GM12878 (cell line): ENCODE measurements at regions not wholly inside any gene's neighbourhood (a gene's known extent, or its start where the extent isn't known, plus 50 kb on each side); places are given as distances from the start of the nearest gene placed in this dataset.

Experiments used
- ATAC-seq: fragments of 200-7000 bp; cut with Tn5 transposase; 3 replicates; pipeline ENCODE4 v1.9.1; 2020; ENCODE audit warnings: mild to moderate bottlenecking, moderate library complexity
- BruUV-seq: library from RNA; stranded (reverse); fragments of 400-500 nt; replicated peaks from 2 replicates; lab custom pipeline; 2021; lab: Mats Ljungman, UMichigan
- CTCF ChIA-PET: fragments of 300-600 bp; sonication (Branson Sonifier 250); formaldehyde crosslinking; extraction: SDS; loops from one replicate; lab custom pipeline; 2021; ENCODE audit warnings: inconsistent platforms; lab: Yijun Ruan, JAX
- POLR2A ChIA-PET: fragments of 350-600 bp; formaldehyde crosslinking; extraction: SDS; loops from one replicate; lab custom pipeline; 2021; ENCODE audit warnings: inconsistent platforms; lab: Charles Lee
- RAD21 ChIA-PET: fragments of 300-600 bp; sonication (Branson Sonifier 250); formaldehyde crosslinking; loops from one replicate; lab custom pipeline; 2023; ENCODE audit warnings: antibody characterized with exemption; ENCODE audit not compliant: unreplicated experiment; lab: Charles Lee
- SMC1A ChIA-PET: fragments of 300-600 bp; sonication (Branson Sonifier 250); formaldehyde crosslinking; loops from one replicate; lab custom pipeline; 2023; ENCODE audit not compliant: unreplicated experiment, uncharacterized antibody; lab: Charles Lee
- DNase-seq: peaks from one replicate; pipeline ENCODE4 v3.0.0-alpha.2; 2011; ENCODE audit warnings: low read depth, low spot score
- FAIRE-seq: peaks from 3 replicates; lab custom pipeline; 2011; peaks lifted over from hg19 to GRCh38; lab: Jason Lieb, UNC
- H2AFZ ChIP-seq: 2 replicates; pipeline ENCODE4 v1.6.0; 2011; ENCODE audit warnings: low read depth, low read length, control low read depth; ENCODE audit not compliant: control insufficient read depth
- H3K27ac ChIP-seq: 2 replicates; pipeline ENCODE4 v1.5.1; 2011; ENCODE audit warnings: control low read depth; ENCODE audit not compliant: control insufficient read depth, insufficient read depth
- H3K27me3 ChIP-seq, 2 experiments: replicated peaks in 1 of 2; 2 replicates each; pipeline versions ENCODE4 v1.6.0 to v1.6.1; 2011; ENCODE audit warnings: low read length in 1 of 2; ENCODE audit not compliant: control insufficient read depth in 2 of 2, insufficient read depth in 2 of 2
- H3K36me3 ChIP-seq, 2 experiments: 2 replicates each; pipeline ENCODE4 v1.5.1; 2011; ENCODE audit warnings: low read length in 1 of 2; ENCODE audit not compliant: control insufficient read depth in 2 of 2, insufficient read depth in 2 of 2
- H3K4me1 ChIP-seq: 2 replicates; pipeline ENCODE4 v1.6.1; 2011; ENCODE audit warnings: mild to moderate bottlenecking, low read length, moderate library complexity, mixed read lengths; ENCODE audit not compliant: control insufficient read depth, insufficient read depth
- H3K4me2 ChIP-seq: 2 replicates; pipeline ENCODE4 v1.6.0; 2011; ENCODE audit warnings: control low read depth; ENCODE audit not compliant: control insufficient read depth, insufficient read depth
- H3K4me3 ChIP-seq: fragments of 200-600 bp; sonication (generic); 2 replicates; pipeline ENCODE4 v1.5.1; 2016
- H3K79me2 ChIP-seq: 2 replicates; pipeline ENCODE4 v1.6.0; 2011; ENCODE audit warnings: low read length; ENCODE audit not compliant: control insufficient read depth, insufficient read depth
- H3K9ac ChIP-seq: 2 replicates; pipeline ENCODE4 v1.8.0; 2011; ENCODE audit warnings: low read length, control low read depth, mixed read lengths; ENCODE audit not compliant: control insufficient read depth, insufficient read depth
- H3K9me3 ChIP-seq: replicated peaks from 3 replicates; pipeline ENCODE4 v1.5.1; 2011; ENCODE audit warnings: mild to moderate bottlenecking, low read length; ENCODE audit not compliant: control insufficient read depth, insufficient read depth
- H4K20me1 ChIP-seq: 2 replicates; pipeline ENCODE4 v1.6.0; 2011; ENCODE audit not compliant: control insufficient read depth, insufficient read depth
- CREB1 ChIP-seq: IDR thresholded peaks from 2 replicates; pipeline ENCODE4 v1.6.1; 2012; ENCODE audit warnings: low read depth, mild to moderate bottlenecking, inconsistent platforms
- EP300 ChIP-seq, 2 experiments: fragments of 150-350 bp in 1 of 2; IDR thresholded peaks; 2 replicates each; pipeline ENCODE4 v1.6.1; 2011 to 2012; ENCODE audit warnings: low read depth in 2 of 2, low read length in 2 of 2, borderline replicate concordance in 1 of 2, improper control_type of control experiment in 1 of 2, inconsistent platforms in 1 of 2; ENCODE audit not compliant: control insufficient read depth in 1 of 2
- RUNX3 ChIP-seq: IDR thresholded peaks from 2 replicates; pipeline ENCODE4 v1.6.1; 2012; ENCODE audit warnings: low read length, inconsistent platforms
- SMC3 ChIP-seq: IDR thresholded peaks from 2 replicates; pipeline ENCODE4 v1.6.1; 2011; ENCODE audit warnings: low read length, improper control_type of control experiment, borderline replicate concordance
- TARDBP ChIP-seq: IDR thresholded peaks from 2 replicates; pipeline ENCODE4 v1.6.1; 2016; ENCODE audit warnings: borderline replicate concordance
- WGBS: methylation state at CpG from one replicate; pipeline ENCODE4 v1.1.6; 2016; ENCODE audit warnings: low lambda C conversion rate; ENCODE audit not compliant: insufficient replicate concordance, insufficient coverage; ENCODE audit errors: missing lambda C conversion rate; 5-methylcytosine and 5-hydroxymethylcytosine counted together
- in situ Hi-C: fragments of 300-500 bp; cut with MboI; formaldehyde crosslinking; loops from 9 replicates; pipeline ENCODE4 v1.14.3; 2018; ENCODE audit warnings: mixed read lengths
- intact Hi-C: fragments of 100-400 bp; cut with micrococcal nuclease; formaldehyde crosslinking; loops from one replicate; pipeline ENCODE4 v1.14.2; 2022; ENCODE audit not compliant: unreplicated experiment
- TF ChIP-seq, protein P1 (sequence below): IDR thresholded peaks from 2 replicates; pipeline ENCODE4 v1.6.1; 2011; ENCODE audit warnings: borderline replicate concordance, low read depth, mild to moderate bottlenecking, moderate library complexity, low read length; ENCODE audit not compliant: insufficient read depth, poor library complexity, severe bottlenecking
- TF ChIP-seq, protein P2 (sequence below), 3 experiments: IDR thresholded peaks in 2 of 3; conservative IDR thresholded peaks in 1 of 3; 2 replicates each; pipeline ENCODE4 v1.5.1; 2011; ENCODE audit warnings: low read depth in 3 of 3, low read length in 3 of 3, mild to moderate bottlenecking in 3 of 3, control low read depth in 2 of 3, moderate library complexity in 2 of 3, inconsistent platforms in 1 of 3, mixed read lengths in 1 of 3; ENCODE audit not compliant: control insufficient read depth in 2 of 3, insufficient read depth in 1 of 3; ENCODE audit errors: extremely low read depth in 1 of 3
- TF ChIP-seq, protein P3 (sequence below): IDR thresholded peaks from 2 replicates; pipeline ENCODE4 v1.6.1; 2012; ENCODE audit warnings: low read depth, low read length, improper control_type of control experiment

DNA sequence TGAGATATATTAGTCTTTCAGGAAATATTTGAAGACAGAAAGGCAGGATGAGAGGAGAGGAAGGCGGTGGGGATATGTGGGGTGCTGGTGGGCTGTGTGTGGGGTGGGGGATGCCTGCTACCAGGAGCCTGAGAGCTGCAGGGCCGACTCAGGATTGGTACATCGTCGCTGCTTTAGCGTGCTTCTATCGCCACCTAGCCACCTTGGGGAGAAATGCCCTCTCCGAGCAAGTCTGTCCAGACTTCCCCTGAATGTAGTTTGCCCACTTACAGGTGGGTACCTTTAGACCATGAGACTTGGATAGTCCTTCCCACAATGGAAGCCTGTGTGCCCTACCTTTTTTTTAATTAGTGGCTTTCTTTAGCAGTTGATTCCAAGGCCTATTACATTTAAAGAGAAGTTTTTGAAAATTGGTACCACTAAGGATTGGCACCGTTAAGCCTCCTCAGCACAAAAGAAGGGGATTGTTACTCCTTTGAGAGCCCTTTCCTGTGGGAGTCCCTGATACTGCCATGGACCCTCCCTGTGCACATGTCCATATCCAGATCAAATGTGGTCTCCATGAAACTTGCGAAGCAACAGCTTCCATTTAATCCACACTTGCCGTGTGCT is 114.1 kb upstream of the NDUFV2 start (continued):
- TF ChIP-seq, protein P1, sequence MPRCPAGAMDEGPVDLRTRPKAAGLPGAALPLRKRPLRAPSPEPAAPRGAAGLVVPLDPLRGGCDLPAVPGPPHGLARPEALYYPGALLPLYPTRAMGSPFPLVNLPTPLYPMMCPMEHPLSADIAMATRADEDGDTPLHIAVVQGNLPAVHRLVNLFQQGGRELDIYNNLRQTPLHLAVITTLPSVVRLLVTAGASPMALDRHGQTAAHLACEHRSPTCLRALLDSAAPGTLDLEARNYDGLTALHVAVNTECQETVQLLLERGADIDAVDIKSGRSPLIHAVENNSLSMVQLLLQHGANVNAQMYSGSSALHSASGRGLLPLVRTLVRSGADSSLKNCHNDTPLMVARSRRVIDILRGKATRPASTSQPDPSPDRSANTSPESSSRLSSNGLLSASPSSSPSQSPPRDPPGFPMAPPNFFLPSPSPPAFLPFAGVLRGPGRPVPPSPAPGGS: no peak
- TF ChIP-seq CREB1: no peak
- TF ChIP-seq SMC3: peak; percentile 81
- TF ChIP-seq, protein P2, sequence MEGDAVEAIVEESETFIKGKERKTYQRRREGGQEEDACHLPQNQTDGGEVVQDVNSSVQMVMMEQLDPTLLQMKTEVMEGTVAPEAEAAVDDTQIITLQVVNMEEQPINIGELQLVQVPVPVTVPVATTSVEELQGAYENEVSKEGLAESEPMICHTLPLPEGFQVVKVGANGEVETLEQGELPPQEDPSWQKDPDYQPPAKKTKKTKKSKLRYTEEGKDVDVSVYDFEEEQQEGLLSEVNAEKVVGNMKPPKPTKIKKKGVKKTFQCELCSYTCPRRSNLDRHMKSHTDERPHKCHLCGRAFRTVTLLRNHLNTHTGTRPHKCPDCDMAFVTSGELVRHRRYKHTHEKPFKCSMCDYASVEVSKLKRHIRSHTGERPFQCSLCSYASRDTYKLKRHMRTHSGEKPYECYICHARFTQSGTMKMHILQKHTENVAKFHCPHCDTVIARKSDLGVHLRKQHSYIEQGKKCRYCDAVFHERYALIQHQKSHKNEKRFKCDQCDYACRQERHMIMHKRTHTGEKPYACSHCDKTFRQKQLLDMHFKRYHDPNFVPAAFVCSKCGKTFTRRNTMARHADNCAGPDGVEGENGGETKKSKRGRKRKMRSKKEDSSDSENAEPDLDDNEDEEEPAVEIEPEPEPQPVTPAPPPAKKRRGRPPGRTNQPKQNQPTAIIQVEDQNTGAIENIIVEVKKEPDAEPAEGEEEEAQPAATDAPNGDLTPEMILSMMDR (IDR thresholded peaks at IDR 0.05 in 2 of 3, conservative IDR thresholded peaks at IDR 0.05 in 1 of 3; ENCODE audit: control insufficient read depth in 2 of 3, extremely low read depth in 1 of 3, insufficient read depth in 1 of 3, low read depth in 3 of 3, low read length in 3 of 3): peak; percentile 89 to 91 (median 91); a peak in 5 of 6 replicates
- TF ChIP-seq EP300 (IDR thresholded peaks at IDR 0.05; ENCODE audit: borderline replicate concordance in 1 of 2, control insufficient read depth in 1 of 2, low read depth in 2 of 2, low read length in 2 of 2): no peak
- TF ChIP-seq TARDBP: no peak

- H4K20me1 ChIP-seq: no peaks in the 10 kb centered on the region
- H3K36me3 ChIP-seq: no peaks in the 10 kb centered on the region
- H3K4me3 ChIP-seq: no peak overlapping the region
- in situ Hi-C loops: loop anchor here (5.0 to 25.0 kb wide), 3 partner anchors 287 to 502 kb away; no protein-coding TSS in a partner anchor
- no peak for DNase-seq
- no TSS peak for BruUV-seq
- no peak for FAIRE-seq
- no peaks in the 10 kb centered on the region for H3K79me2 ChIP-seq
- H3K27me3 ChIP-seq: no peaks in the 10 kb centered on the region
- H3K27ac ChIP-seq: no peak overlapping the region
- H3K4me1 ChIP-seq: peaks cover 3% of the 10 kb centered on the region
- intact Hi-C loops: loop anchor here (2.0 to 5.0 kb wide), 4 partner anchors 66 to 510 kb away; no protein-coding TSS in a partner anchor
- 10% methylated on average over 5 of the region's 5 CpGs for WGBS
- TF ChIP-seq, protein P3, sequence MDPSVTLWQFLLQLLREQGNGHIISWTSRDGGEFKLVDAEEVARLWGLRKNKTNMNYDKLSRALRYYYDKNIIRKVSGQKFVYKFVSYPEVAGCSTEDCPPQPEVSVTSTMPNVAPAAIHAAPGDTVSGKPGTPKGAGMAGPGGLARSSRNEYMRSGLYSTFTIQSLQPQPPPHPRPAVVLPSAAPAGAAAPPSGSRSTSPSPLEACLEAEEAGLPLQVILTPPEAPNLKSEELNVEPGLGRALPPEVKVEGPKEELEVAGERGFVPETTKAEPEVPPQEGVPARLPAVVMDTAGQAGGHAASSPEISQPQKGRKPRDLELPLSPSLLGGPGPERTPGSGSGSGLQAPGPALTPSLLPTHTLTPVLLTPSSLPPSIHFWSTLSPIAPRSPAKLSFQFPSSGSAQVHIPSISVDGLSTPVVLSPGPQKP: no peak
- TF ChIP-seq RUNX3: 0 out of 2 replicates have a peak, but pooled peaks have one; percentile 6
- TF ChIP-seq, all 136 proteins: peak for 1
- Histone ChIP-seq H2AFZ (no peak overlapping the region), H3K9ac (no peak overlapping the region), H3K4me2 (peak overlapping the region; percentile 24; the same call in 1 of the 2 replicates), H3K9me3 (no peaks in the 10 kb centered on the region)
- CTCF ChIA-PET: interaction anchor here (1.5 to 4.1 kb wide), 8 partner anchors 9 to 510 kb away, joined by 3 to 62 read pairs (median 10); no protein-coding TSS in a partner anchor
- ATAC-seq: no peak
- RAD21 ChIA-PET: interaction anchor here (1.3 kb wide), 1 partner anchor 94 kb away, joined by 3 read pairs; no protein-coding TSS in a partner anchor
- POLR2A ChIA-PET: no interaction called here
- SMC1A ChIA-PET: interaction anchor here (1.6 to 2.7 kb wide), 4 partner anchors 161 to 335 kb away, joined by 4 to 27 read pairs (median 10); no protein-coding TSS in a partner anchor
Measured at GRCh38 chr18:8989017-8989416, 113.5 kb upstream of the NDUFV2 start.
